H9 (cell line): ENCODE measurements at regions not wholly inside any gene's neighbourhood (a gene's known extent, or its start where the extent isn't known, plus 50 kb on each side); places are given as distances from the start of the nearest gene placed in this dataset.

Experiments used
- DNase-seq: peaks from one replicate; pipeline ENCODE4 v3.0.0-alpha.2; 2017
- H2AFZ ChIP-seq: one replicate; pipeline ENCODE4 v1.6.1; 2013; ENCODE audit warnings: mild to moderate bottlenecking, low read length, control low read depth, moderate library complexity
- H2AK5ac ChIP-seq: 2 replicates; pipeline ENCODE4 v1.6.1; 2013; ENCODE audit warnings: low read length, control low read depth, mixed read lengths; ENCODE audit not compliant: insufficient read length
- H2BK120ac ChIP-seq: one replicate; pipeline ENCODE4 v1.6.1; 2013; ENCODE audit warnings: low read depth, mild to moderate bottlenecking, low read length, control low read depth, inconsistent platforms; ENCODE audit not compliant: poor library complexity, severe bottlenecking
- H2BK12ac ChIP-seq: 2 replicates; pipeline ENCODE4 v1.6.1; 2013; ENCODE audit warnings: low read length, control low read depth, mixed read lengths, low read depth; ENCODE audit not compliant: insufficient read length
- H2BK15ac ChIP-seq: 2 replicates; pipeline ENCODE4 v1.6.1; 2013; ENCODE audit warnings: low read depth, low read length, control low read depth
- H2BK20ac ChIP-seq: one replicate; pipeline ENCODE4 v1.6.1; 2013; ENCODE audit warnings: low read depth, mild to moderate bottlenecking, low read length, control low read depth, inconsistent platforms; ENCODE audit not compliant: poor library complexity, severe bottlenecking
- H2BK5ac ChIP-seq: 2 replicates; pipeline ENCODE4 v1.6.1; 2013; ENCODE audit warnings: low read length, control low read depth, mixed read lengths; ENCODE audit not compliant: insufficient read length
- H3K14ac ChIP-seq: 2 replicates; pipeline ENCODE4 v1.6.1; 2013; ENCODE audit warnings: low read length, control low read depth; ENCODE audit not compliant: insufficient read depth
- H3K18ac ChIP-seq: 2 replicates; pipeline ENCODE4 v1.6.1; 2013; ENCODE audit warnings: low read depth, mild to moderate bottlenecking, mixed read lengths, low read length, control low read depth; ENCODE audit not compliant: insufficient read length
- H3K23ac ChIP-seq: 2 replicates; pipeline ENCODE4 v1.6.1; 2013; ENCODE audit warnings: low read length, control low read depth, mixed read lengths, low read depth; ENCODE audit not compliant: insufficient read length
- H3K23me2 ChIP-seq: 2 replicates; pipeline ENCODE4 v1.6.1; 2013; ENCODE audit warnings: low read depth, mild to moderate bottlenecking, mixed read lengths, low read length, control low read depth; ENCODE audit not compliant: insufficient read length, poor library complexity, severe bottlenecking
- H3K27ac ChIP-seq: 2 replicates; pipeline ENCODE4 v1.5.1; 2013; ENCODE audit warnings: low read length, control low read depth, mixed read lengths, low read depth; ENCODE audit not compliant: insufficient read length
- H3K27me3 ChIP-seq: 2 replicates; pipeline ENCODE4 v1.6.1; 2013; ENCODE audit warnings: low read length, control low read depth, inconsistent platforms; ENCODE audit not compliant: insufficient read depth
- H3K4ac ChIP-seq: 2 replicates; pipeline ENCODE4 v1.6.1; 2013; ENCODE audit warnings: low read depth, mild to moderate bottlenecking, control low read depth, inconsistent platforms, low read length, moderate library complexity
- H3K4me1 ChIP-seq: 2 replicates; pipeline ENCODE4 v1.6.1; 2013; ENCODE audit warnings: low read length, control low read depth, inconsistent platforms; ENCODE audit not compliant: insufficient read depth
- H3K4me2 ChIP-seq: 2 replicates; pipeline ENCODE4 v1.6.1; 2013; ENCODE audit warnings: low read length, control low read depth, mixed read lengths; ENCODE audit not compliant: insufficient read length, insufficient read depth
- H3K56ac ChIP-seq: 2 replicates; pipeline ENCODE4 v1.6.1; 2013; ENCODE audit warnings: low read depth, mild to moderate bottlenecking, mixed read lengths, low read length, control low read depth; ENCODE audit not compliant: insufficient read length
- H3K79me1 ChIP-seq: 2 replicates; pipeline ENCODE4 v1.6.1; 2013; ENCODE audit warnings: low read depth, mild to moderate bottlenecking, moderate library complexity, low read length, control low read depth, inconsistent platforms; ENCODE audit not compliant: insufficient read depth, poor library complexity, severe bottlenecking
- H3K79me2 ChIP-seq: 2 replicates; pipeline ENCODE4 v1.6.1; 2013; ENCODE audit warnings: low read length, control low read depth, inconsistent platforms; ENCODE audit not compliant: insufficient read depth
- H3K9ac ChIP-seq: 2 replicates; pipeline ENCODE4 v1.6.1; 2013; ENCODE audit warnings: low read length, control low read depth, mixed read lengths; ENCODE audit not compliant: insufficient read length; ENCODE audit errors: extremely low read depth
- H3K9me3 ChIP-seq: one replicate; pipeline ENCODE4 v1.6.1; 2013; ENCODE audit warnings: low read depth, low read length, inconsistent platforms; ENCODE audit not compliant: control insufficient read depth
- H3T11ph ChIP-seq: one replicate; pipeline ENCODE4 v1.6.1; 2013; ENCODE audit warnings: mild to moderate bottlenecking, low read length, control low read depth, inconsistent platforms
- H4K20me1 ChIP-seq: one replicate; pipeline ENCODE4 v1.6.1; 2013; ENCODE audit not compliant: control insufficient read depth, insufficient read length, insufficient read depth
- H4K5ac ChIP-seq: 2 replicates; pipeline ENCODE4 v1.6.1; 2013; ENCODE audit warnings: low read depth, mild to moderate bottlenecking, mixed read lengths, low read length, control low read depth; ENCODE audit not compliant: insufficient read length
- H4K8ac ChIP-seq: replicated peaks from 2 replicates; pipeline ENCODE4 v1.6.1; 2013; ENCODE audit warnings: low read length, control low read depth, mixed read lengths, low read depth; ENCODE audit not compliant: insufficient read length
- H4K91ac ChIP-seq: 2 replicates; pipeline ENCODE4 v1.6.1; 2013; ENCODE audit warnings: low read depth, mild to moderate bottlenecking, moderate library complexity, mixed read lengths, low read length, control low read depth; ENCODE audit not compliant: insufficient read length
- H3K27ac Mint-ChIP-seq, 3 experiments: 2 replicates in 2 of 3; 3 replicates in 1 of 3; pipeline ENCODE4 v1.8.0; 2020 to 2021; ENCODE audit warnings: mixed read lengths in 3 of 3, mild to moderate bottlenecking in 1 of 3, moderate library complexity in 1 of 3
- H3K27me3 Mint-ChIP-seq: 2 replicates; pipeline ENCODE4 v1.8.0; 2021; ENCODE audit warnings: low read depth, mild to moderate bottlenecking, moderate library complexity, mixed read lengths
- H3K36me3 Mint-ChIP-seq, 3 experiments: 2 replicates in 2 of 3; 3 replicates in 1 of 3; pipeline ENCODE4 v1.8.0; 2020 to 2021; ENCODE audit warnings: low read depth in 3 of 3, mixed read lengths in 3 of 3; ENCODE audit not compliant: insufficient read depth in 1 of 3
- H3K4me1 Mint-ChIP-seq, 2 experiments: 2 replicates each; pipeline ENCODE4 v1.8.0; 2020; ENCODE audit warnings: mixed read lengths in 2 of 2
- H3K4me3 Mint-ChIP-seq, 2 experiments: 2 replicates in 1 of 2; 3 replicates in 1 of 2; pipeline ENCODE4 v1.8.0; 2020 to 2021; ENCODE audit warnings: mild to moderate bottlenecking in 2 of 2, mixed read lengths in 2 of 2, moderate library complexity in 1 of 2
- H3K9me3 Mint-ChIP-seq, 2 experiments: 2 replicates in 1 of 2; 3 replicates in 1 of 2; pipeline ENCODE4 v1.8.0; 2020; ENCODE audit warnings: mild to moderate bottlenecking in 2 of 2, mixed read lengths in 2 of 2, moderate library complexity in 1 of 2
- CTCF ChIP-seq: fragments of 200-600 bp; sonication (generic); conservative IDR thresholded peaks from 3 replicates; pipeline ENCODE4 v1.8.0; 2021; ENCODE audit warnings: antibody characterized with exemption, mild to moderate bottlenecking
- WGBS: extraction: QIAGEN DNeasy Blood & Tissue Kit; methylation state at CpG from one replicate; pipeline ENCODE4 v1.1.7; 2013; ENCODE audit warnings: missing lambda C conversion rate, low lambda C conversion rate, mixed read lengths; ENCODE audit not compliant: insufficient read length; ENCODE audit errors: extremely low coverage; 5-methylcytosine and 5-hydroxymethylcytosine counted together

- Histone ChIP-seq H3K4me2 (no peak overlapping the region), H4K8ac (no peak overlapping the region), H3K9me3 (peaks cover 8% of the 10 kb centered on the region), H2BK120ac (no peak overlapping the region), H3K9ac (no peak overlapping the region), H3K18ac (no peak overlapping the region), H2BK12ac (no peak overlapping the region), H3K4ac (no peak overlapping the region), H3T11ph (no peak overlapping the region), H2AFZ (no peak overlapping the region), H2BK15ac (no peak overlapping the region), H2BK5ac (no peak overlapping the region), H3K27me3 (no peaks in the 10 kb centered on the region), H2AK5ac (no peak overlapping the region), H3K23me2 (no peaks in the 10 kb centered on the region), H4K20me1 (no peaks in the 10 kb centered on the region), H3K56ac (no peak overlapping the region), H4K91ac (no peak overlapping the region), H3K27ac (no peak overlapping the region), H3K79me1 (no peaks in the 10 kb centered on the region), H3K4me1 (no peaks in the 10 kb centered on the region; the same call in 1 of the 2 replicates), H3K23ac (no peak overlapping the region), H2BK20ac (no peak overlapping the region), H4K5ac (no peak overlapping the region), H3K79me2 (no peaks in the 10 kb centered on the region), H3K14ac (no peak overlapping the region)
- no CpG with 5 or more reads among the region's 3 CpGs for WGBS
- Mint-ChIP-seq H3K27ac (no peak overlapping the region), H3K27me3 (no peaks in the 10 kb centered on the region; the same call in 1 of the 2 replicates), H3K36me3 (peaks cover 17 to 34% (median 33%) of the 10 kb centered on the region in 3 experiments), H3K4me1 (peaks cover 25 to 26% of the 10 kb centered on the region in 2 experiments), H3K9me3 (peaks cover 26 to 39% of the 10 kb centered on the region in 2 experiments), H3K4me3 (no peak overlapping the region)
- TF ChIP-seq CTCF: no peak
- DNase-seq: no peak
These were observed 652.1 kb upstream of the PKDCC start for GRCh38 chr2:41395692-41396091.
